ENCODE measurements at regions not wholly inside any gene's neighbourhood (a gene's known extent, or its start where the extent isn't known, plus 50 kb on each side); places are given as distances from the start of the nearest gene placed in this dataset.

GRCh38 chr6:113629975-113630737 is 227.0 kb upstream of the MARCKS start:
- no peak for DNase-seq

- no peak for DNase-seq
Observed at GRCh38 chr6:113630738-113631535, 226.2 kb upstream of the MARCKS start.

- DNase-seq = no peak
Observed at GRCh38 chr6:113631666-113632065, 225.5 kb upstream of the MARCKS start.

- peak in 3 of 56 donors; percentile 2 to 59 (median 21) for DNase-seq
Observed at GRCh38 chr6:113632220-113632864, 224.8 kb upstream of the MARCKS start.

GRCh38 chr6:113633638-113634037 is 223.5 kb upstream of the MARCKS start:
- DNase-seq = no peak

- DNase-seq = no peak
Observed at GRCh38 chr6:113634352-113635163, 222.6 kb upstream of the MARCKS start.

GRCh38 chr6:113635222-113635986 is 221.7 kb upstream of the MARCKS start:
- DNase-seq = no peak

GRCh38 chr6:113636357-113636824 is 220.8 kb upstream of the MARCKS start:
- DNase-seq = no peak

- DNase-seq = no peak
Observed at GRCh38 chr6:113640051-113640450, 217.1 kb upstream of the MARCKS start.

GRCh38 chr6:113642001-113642713 is 215.0 kb upstream of the MARCKS start:
- DNase-seq = no peak

- DNase-seq = no peak
Observed at GRCh38 chr6:113642714-113643406, 214.3 kb upstream of the MARCKS start.

GRCh38 chr6:113643407-113643770 is 213.8 kb upstream of the MARCKS start:
- DNase-seq = no peak

- DNase-seq = peak in 1 of 56 donors; percentile 3
Observed at GRCh38 chr6:113644861-113645575, 212.1 kb upstream of the MARCKS start.

- DNase-seq = no peak
Observed at GRCh38 chr6:113645576-113645970, 211.6 kb upstream of the MARCKS start.

- DNase-seq = no peak
Observed at GRCh38 chr6:113645986-113646385, 211.2 kb upstream of the MARCKS start.

GRCh38 chr6:113646701-113647100 is 210.4 kb upstream of the MARCKS start:
- no peak for DNase-seq

- DNase-seq = no peak
Observed at GRCh38 chr6:113647143-113647889, 209.8 kb upstream of the MARCKS start.

GRCh38 chr6:113648698-113649097 is 208.4 kb upstream of the MARCKS start:
- DNase-seq = no peak
